Cerebellar cortex (tissue), 1 donor: ENCODE measurements at regions not wholly inside any gene's neighbourhood (a gene's known extent, or its start where the extent isn't known, plus 50 kb on each side); places are given as distances from the start of the nearest gene placed in this dataset.

Experiments used
- DNase-seq: peaks from one replicate; pipeline ENCODE4 v3.0.0-alpha.2; 2015; ENCODE audit warnings: low spot score

- no peak for DNase-seq
Measured at GRCh38 chr1:201772178-201772577, 56.8 kb upstream of the IPO9 start.

- no peak for DNase-seq
Measured at GRCh38 chr1:201773764-201774163, 55.2 kb upstream of the IPO9 start.

- no peak for DNase-seq
Measured at GRCh38 chr1:201774224-201774982, 54.6 kb upstream of the IPO9 start.

GRCh38 chr1:201774983-201775344, 54.0 kb upstream of the IPO9 start:
- DNase-seq = no peak

GRCh38 chr1:201775380-201775779, 53.6 kb upstream of the IPO9 start:
- no peak for DNase-seq

- DNase-seq = no peak
Measured at GRCh38 chr1:201778279-201779065, 50.5 kb upstream of the IPO9 start.
